CD14-positive monocyte (primary cell): ENCODE measurements at regions not wholly inside any gene's neighbourhood (a gene's known extent, or its start where the extent isn't known, plus 50 kb on each side); places are given as distances from the start of the nearest gene placed in this dataset.
"Not testable (repeated sequence)": the region's sequence is repeated elsewhere in the genome, so short reads cannot be mapped to it uniquely, and the experiment has no call there.

ENCODE experiments used
- DNase-seq, 3 donors: peaks; one replicate each; pipeline ENCODE4 v3.0.0-alpha.2; 2011 to 2022
- H2AFZ ChIP-seq: 2 replicates; pipeline ENCODE4 v1.6.0; 2012; ENCODE audit warnings: mild to moderate bottlenecking, low read depth, low read length, inconsistent platforms; ENCODE audit not compliant: insufficient read depth, poor library complexity, severe bottlenecking
- H3K27ac ChIP-seq, 2 donors: 1 replicate in 1 of 2; 2 replicates in 1 of 2; pipeline ENCODE4 v1.5.1; 2012 to 2013; ENCODE audit warnings: low read length in 2 of 2, control low read depth in 1 of 2, inconsistent platforms in 1 of 2, low read depth in 1 of 2, mild to moderate bottlenecking in 1 of 2
- H3K27me3 ChIP-seq, 2 donors: one replicate each; pipeline versions ENCODE4 v1.6.0 to v1.6.1; 2011 to 2013; ENCODE audit warnings: low read length in 2 of 2; ENCODE audit not compliant: control insufficient read depth in 2 of 2, insufficient read depth in 2 of 2
- H3K36me3 ChIP-seq, 2 donors: replicated peaks in 1 of 2; 1 replicate in 1 of 2; 2 replicates in 1 of 2; pipeline versions ENCODE4 v1.5.1 to v1.6.1; 2012 to 2013; ENCODE audit warnings: low read length in 2 of 2, control low read depth in 1 of 2, inconsistent platforms in 1 of 2, mild to moderate bottlenecking in 1 of 2; ENCODE audit not compliant: insufficient read depth in 2 of 2, control insufficient read depth in 1 of 2
- H3K4me1 ChIP-seq, 2 donors: 1 replicate in 1 of 2; 2 replicates in 1 of 2; pipeline versions ENCODE4 v1.5.1 to v1.6.1; 2012 to 2013; ENCODE audit warnings: low read length in 2 of 2, control low read depth in 1 of 2, inconsistent platforms in 1 of 2, mild to moderate bottlenecking in 1 of 2, moderate library complexity in 1 of 2; ENCODE audit not compliant: insufficient read depth in 2 of 2, control insufficient read depth in 1 of 2
- H3K4me2 ChIP-seq: replicated peaks from 2 replicates; pipeline ENCODE3; 2012; ENCODE audit warnings: low read length, moderate library complexity, mild to moderate bottlenecking; ENCODE audit not compliant: poor library complexity, severe bottlenecking; ENCODE audit errors: extremely low read depth
- H3K4me3 ChIP-seq, 3 experiments: fragments of 200-600 bp in 1 of 3; sonication (generic) in 1 of 3; replicated peaks in 1 of 3; 1 replicate in 2 of 3; 2 replicates in 1 of 3; pipeline ENCODE4 v1.5.1; 2011 to 2013; ENCODE audit warnings: low read length in 3 of 3, mild to moderate bottlenecking in 3 of 3, control low read depth in 2 of 3, low read depth in 2 of 3, inconsistent platforms in 1 of 3, moderate library complexity in 1 of 3
- H3K79me2 ChIP-seq: 2 replicates; pipeline ENCODE4 v1.6.0; 2012; ENCODE audit warnings: mild to moderate bottlenecking, control low read depth, inconsistent platforms, low read length, moderate library complexity; ENCODE audit not compliant: insufficient read depth
- H3K9ac ChIP-seq: 2 replicates; pipeline ENCODE4 v1.6.0; 2017; ENCODE audit warnings: low read length, mild to moderate bottlenecking; ENCODE audit not compliant: insufficient read depth, poor library complexity, severe bottlenecking
- H3K9me3 ChIP-seq, 2 donors: replicated peaks in 1 of 2; 1 replicate in 1 of 2; 2 replicates in 1 of 2; pipeline versions ENCODE4 v1.5.1 to v1.6.1; 2012 to 2013; ENCODE audit warnings: low read length in 2 of 2, control low read depth in 1 of 2; ENCODE audit not compliant: control insufficient read depth in 1 of 2, insufficient read depth in 1 of 2
- H4K20me1 ChIP-seq: 2 replicates; pipeline ENCODE4 v1.6.0; 2012; ENCODE audit warnings: mild to moderate bottlenecking, low read length, control low read depth, moderate library complexity; ENCODE audit not compliant: insufficient read depth
- H3K27ac Mint-ChIP-seq, 7 donors: one replicate each; pipeline ENCODE4 v1.8.0; 2020; ENCODE audit warnings: mild to moderate bottlenecking in 7 of 7, mixed read lengths in 7 of 7, moderate library complexity in 6 of 7, inconsistent platforms in 2 of 7
- H3K27me3 Mint-ChIP-seq, 3 donors: one replicate each; pipeline ENCODE4 v1.8.0; 2021 to 2022; ENCODE audit warnings: low read depth in 3 of 3, mild to moderate bottlenecking in 3 of 3, mixed read lengths in 3 of 3, moderate library complexity in 3 of 3, inconsistent platforms in 1 of 3
- H3K36me3 Mint-ChIP-seq, 2 donors: one replicate each; pipeline ENCODE4 v1.8.0; 2020; ENCODE audit warnings: mixed read lengths in 2 of 2, inconsistent platforms in 1 of 2, mild to moderate bottlenecking in 1 of 2
- H3K4me1 Mint-ChIP-seq: one replicate; pipeline ENCODE4 v1.8.0; 2020; ENCODE audit warnings: mild to moderate bottlenecking, mixed read lengths
- H3K4me3 Mint-ChIP-seq, 2 donors: one replicate each; pipeline ENCODE4 v1.8.0; 2020; ENCODE audit warnings: mild to moderate bottlenecking in 2 of 2, mixed read lengths in 2 of 2, moderate library complexity in 1 of 2
- H3K9me3 Mint-ChIP-seq, 7 donors: one replicate each; pipeline ENCODE4 v1.8.0; 2020 to 2022; ENCODE audit warnings: mixed read lengths in 7 of 7, mild to moderate bottlenecking in 6 of 7, moderate library complexity in 6 of 7, inconsistent platforms in 2 of 7
- WGBS: methylation state at CpG from one replicate; pipeline ENCODE4 v1.1.5; 2013; ENCODE audit warnings: missing lambda C conversion rate; ENCODE audit not compliant: insufficient coverage; 5-methylcytosine and 5-hydroxymethylcytosine counted together
- intact Hi-C, 2 donors: fragments of 100-400 bp; cut with micrococcal nuclease; formaldehyde crosslinking; loops; one replicate each; pipeline versions ENCODE4 v1.15.0 to v1.15.1; 2023
- TF ChIP-seq, protein P1 (sequence below): fragments of 200-600 bp; IDR thresholded peaks from one replicate; pipeline ENCODE4 v1.8.0; 2022; ENCODE audit warnings: antibody characterized with exemption, mild to moderate bottlenecking

GRCh38 chr13:18240086-18240485, 941.5 kb downstream of the TUBA3C start:
- H3K36me3 ChIP-seq, H3K27ac Mint-ChIP-seq, H2AFZ ChIP-seq, H3K27me3 ChIP-seq, H3K4me2 ChIP-seq, H3K4me1 Mint-ChIP-seq, H3K27ac ChIP-seq, H3K79me2 ChIP-seq, H3K27me3 Mint-ChIP-seq, H4K20me1 ChIP-seq, H3K9ac ChIP-seq, H3K36me3 Mint-ChIP-seq, H3K4me3 ChIP-seq, intact Hi-C loops, H3K4me1 ChIP-seq, H3K4me3 Mint-ChIP-seq, DNase-seq: not testable (repeated sequence)
- WGBS = 80% methylated on average over 1 of the region's 3 CpGs
- H3K9me3 ChIP-seq = peaks cover 39 to 51% of the 10 kb centered on the region in 2 donors
- peaks cover 4 to 59% (median 30%) of the 10 kb centered on the region in 7 donors for H3K9me3 Mint-ChIP-seq

DNA sequence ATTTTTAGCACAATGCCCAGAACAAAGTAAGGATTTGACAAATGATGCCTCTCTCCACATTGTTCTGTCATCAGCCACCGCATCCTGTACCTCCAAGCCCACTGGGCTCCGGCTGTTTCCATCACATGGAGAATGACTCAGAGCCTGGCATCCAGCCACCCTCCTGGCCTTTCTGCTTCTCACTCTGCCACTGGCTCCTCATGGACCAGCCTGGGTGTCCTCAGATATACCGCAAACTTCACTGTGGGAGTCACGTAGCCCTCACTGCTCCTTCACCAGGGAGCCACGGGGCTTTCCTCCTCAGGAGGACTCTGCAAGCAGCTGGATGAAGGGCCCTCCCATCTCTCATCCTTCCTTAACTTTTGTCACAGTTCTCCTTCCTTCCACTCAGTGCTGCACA, 943.0 kb downstream of the TUBA3C start:
- H3K4me1 ChIP-seq, H3K27ac Mint-ChIP-seq, H3K79me2 ChIP-seq, H3K4me3 Mint-ChIP-seq, H3K9ac ChIP-seq, H3K4me3 ChIP-seq, H2AFZ ChIP-seq, DNase-seq, H3K27ac ChIP-seq, H3K4me1 Mint-ChIP-seq, H3K36me3 ChIP-seq, H3K4me2 ChIP-seq, H4K20me1 ChIP-seq, H3K36me3 Mint-ChIP-seq, intact Hi-C loops, H3K27me3 ChIP-seq, H3K27me3 Mint-ChIP-seq: not testable (repeated sequence)
- H3K9me3 Mint-ChIP-seq = peaks cover 7 to 62% (median 34%) of the 10 kb centered on the region in 7 donors
- peaks cover 51 to 66% of the 10 kb centered on the region in 2 donors for H3K9me3 ChIP-seq
- 76% methylated on average over 5 of the region's 5 CpGs for WGBS

DNA sequence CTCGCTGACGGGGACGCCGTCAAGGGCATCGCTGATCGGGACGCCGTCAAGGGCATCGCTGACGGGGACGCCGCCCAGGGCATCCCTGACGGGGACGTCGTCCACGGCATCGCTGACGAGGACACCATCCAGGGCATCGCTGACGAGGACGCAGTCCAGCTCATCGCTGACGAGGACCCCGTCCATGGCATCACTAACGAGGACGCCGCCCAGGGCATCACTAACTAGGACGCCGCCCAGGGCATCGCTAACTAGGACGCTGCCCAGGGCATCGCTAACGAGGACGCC, 945.2 kb downstream of the TUBA3C start:
- TF ChIP-seq, protein P1, sequence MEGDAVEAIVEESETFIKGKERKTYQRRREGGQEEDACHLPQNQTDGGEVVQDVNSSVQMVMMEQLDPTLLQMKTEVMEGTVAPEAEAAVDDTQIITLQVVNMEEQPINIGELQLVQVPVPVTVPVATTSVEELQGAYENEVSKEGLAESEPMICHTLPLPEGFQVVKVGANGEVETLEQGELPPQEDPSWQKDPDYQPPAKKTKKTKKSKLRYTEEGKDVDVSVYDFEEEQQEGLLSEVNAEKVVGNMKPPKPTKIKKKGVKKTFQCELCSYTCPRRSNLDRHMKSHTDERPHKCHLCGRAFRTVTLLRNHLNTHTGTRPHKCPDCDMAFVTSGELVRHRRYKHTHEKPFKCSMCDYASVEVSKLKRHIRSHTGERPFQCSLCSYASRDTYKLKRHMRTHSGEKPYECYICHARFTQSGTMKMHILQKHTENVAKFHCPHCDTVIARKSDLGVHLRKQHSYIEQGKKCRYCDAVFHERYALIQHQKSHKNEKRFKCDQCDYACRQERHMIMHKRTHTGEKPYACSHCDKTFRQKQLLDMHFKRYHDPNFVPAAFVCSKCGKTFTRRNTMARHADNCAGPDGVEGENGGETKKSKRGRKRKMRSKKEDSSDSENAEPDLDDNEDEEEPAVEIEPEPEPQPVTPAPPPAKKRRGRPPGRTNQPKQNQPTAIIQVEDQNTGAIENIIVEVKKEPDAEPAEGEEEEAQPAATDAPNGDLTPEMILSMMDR = no peak
- H3K4me1 ChIP-seq = no peaks in the 10 kb centered on the region
- peaks cover 62 to 66% of the 10 kb centered on the region in 2 donors for H3K9me3 ChIP-seq
- Mint-ChIP-seq H3K4me3 (no peak overlapping the region), H3K27me3 (peaks cover 0 to 3% (median 0%) of the 10 kb centered on the region in 3 donors), H3K27ac (no peak overlapping the region), H3K36me3 (no peaks in the 10 kb centered on the region), H3K9me3 (peaks cover 6 to 52% (median 30%) of the 10 kb centered on the region in 7 donors), H3K4me1 (no peaks in the 10 kb centered on the region)
- no peak overlapping the region for H2AFZ ChIP-seq
- no peaks in the 10 kb centered on the region for H3K27me3 ChIP-seq
- H3K36me3 ChIP-seq = no peaks in the 10 kb centered on the region
- no peaks in the 10 kb centered on the region for H4K20me1 ChIP-seq
- no peak overlapping the region for H3K4me2 ChIP-seq
- H3K9ac ChIP-seq = no peak overlapping the region
- WGBS = 90% methylated on average over 34 of the region's 34 CpGs
- DNase-seq = no peak
- H3K79me2 ChIP-seq = no peaks in the 10 kb centered on the region
- H3K27ac ChIP-seq = no peak overlapping the region
- intact Hi-C loops = no loop called here
- no peak overlapping the region for H3K4me3 ChIP-seq
